COLO668 (cell line): ENCODE measurements at regions not wholly inside any gene's neighbourhood (a gene's known extent, or its start where the extent isn't known, plus 50 kb on each side); places are given as distances from the start of the nearest gene placed in this dataset.
"Not testable (repeated sequence)": the region's sequence is repeated elsewhere in the genome, so short reads cannot be mapped to it uniquely, and the experiment has no call there.

Source experiments
- DNase-seq: peaks from one replicate; lab custom pipeline; 2025; ENCODE audit not compliant: unreplicated experiment; lab: John Stamatoyannopoulos, UW

DNA sequence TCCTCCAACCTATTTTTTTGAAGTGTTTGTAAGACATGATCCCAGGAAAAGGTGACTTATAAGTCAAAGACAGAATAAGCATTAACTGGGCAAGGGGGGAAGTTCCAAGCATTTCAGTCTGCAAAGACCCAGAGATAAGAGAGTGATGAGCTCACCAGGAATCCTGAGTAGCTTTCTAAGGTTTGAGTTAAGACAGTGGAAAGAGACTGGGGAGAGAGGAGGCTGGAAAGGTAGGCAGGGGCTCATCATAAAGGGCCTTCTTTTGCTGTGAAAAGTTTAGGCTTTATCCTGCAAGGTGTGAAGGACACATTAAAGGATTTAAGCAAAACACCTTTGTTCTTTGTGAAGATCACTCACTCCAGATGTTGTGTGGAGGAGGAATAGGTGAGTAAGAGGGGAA is 438.8 kb downstream of the CHL1 start:
- DNase-seq, result no peak

DNA sequence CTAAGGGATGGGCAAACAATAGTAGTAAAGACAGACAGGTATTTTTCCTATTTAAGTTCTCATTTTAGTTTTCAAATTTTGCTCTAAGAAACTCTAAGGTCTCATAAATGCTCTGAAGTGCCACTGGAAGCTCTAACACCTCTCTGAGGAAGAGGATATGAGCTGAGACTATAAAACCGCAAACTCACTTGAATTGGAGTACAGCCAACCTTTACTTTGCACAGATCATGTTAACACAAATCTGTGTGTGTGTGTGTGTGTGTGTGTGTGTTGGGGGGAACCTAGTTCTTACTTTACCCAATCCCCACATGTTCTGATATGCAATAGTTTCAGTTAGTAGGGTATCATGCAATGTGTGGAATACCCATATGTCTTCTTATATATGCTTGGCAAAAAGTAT is 446.8 kb downstream of the CHL1 start:
- DNase-seq, result no peak

DNA sequence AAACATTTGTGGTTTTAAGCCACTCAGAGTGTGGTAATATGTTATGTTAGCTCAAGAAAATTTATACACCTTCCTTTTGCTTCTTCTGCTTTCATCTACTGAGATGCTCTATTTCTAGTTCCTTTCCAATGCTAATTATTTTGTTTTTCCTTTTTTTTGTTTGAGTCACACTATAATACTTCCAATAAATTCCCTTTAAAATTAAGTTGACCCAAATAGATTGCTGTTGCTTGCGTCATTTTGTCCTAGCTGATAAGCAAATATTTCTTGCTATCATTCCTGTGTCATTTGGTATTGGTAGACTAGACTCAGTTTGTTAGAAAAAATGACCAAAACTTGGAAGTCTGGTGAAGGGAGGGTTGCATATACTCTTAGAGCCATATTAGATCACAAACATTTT is 437.0 kb upstream of the CNTN6 start:
- DNase-seq, result no peak

DNA sequence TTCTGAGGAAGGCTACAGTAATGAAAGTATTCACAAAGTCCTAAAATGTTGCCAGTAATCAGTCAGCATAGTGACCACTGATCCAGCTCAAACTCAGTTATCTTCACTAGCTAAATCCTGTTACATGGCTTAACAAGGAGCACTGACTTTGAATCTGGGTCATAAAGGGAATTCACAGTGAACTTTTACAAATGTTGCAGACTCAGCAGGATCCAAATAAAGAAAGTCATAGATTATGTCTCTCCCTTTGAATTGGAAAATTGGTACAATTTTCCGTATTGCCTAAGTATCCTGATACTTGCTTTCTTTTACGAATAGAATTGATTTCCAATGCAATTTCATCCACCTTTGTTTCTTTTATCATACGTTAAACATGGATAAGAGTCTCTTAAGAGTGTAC is 431.5 kb upstream of the CNTN6 start:
- no peak for DNase-seq

DNA sequence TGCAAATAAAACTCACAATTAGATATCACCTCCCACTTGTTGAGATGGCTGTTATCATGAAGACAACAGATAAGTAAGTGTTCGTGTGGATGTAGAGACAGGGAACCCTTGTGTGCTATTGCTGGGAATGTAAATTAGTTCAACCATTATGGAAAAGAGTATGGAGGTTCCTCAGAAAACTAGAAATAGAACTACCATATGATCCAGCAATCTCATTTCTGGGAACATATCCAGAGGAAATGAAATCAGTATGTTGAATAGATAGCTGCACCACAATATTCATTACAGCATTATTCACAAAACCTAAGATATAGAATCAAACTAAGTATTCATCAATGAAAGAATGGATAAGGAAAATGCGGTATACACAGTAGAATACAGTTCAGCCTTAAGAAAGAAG is 418.7 kb upstream of the CNTN6 start:
- no peak for DNase-seq

DNA sequence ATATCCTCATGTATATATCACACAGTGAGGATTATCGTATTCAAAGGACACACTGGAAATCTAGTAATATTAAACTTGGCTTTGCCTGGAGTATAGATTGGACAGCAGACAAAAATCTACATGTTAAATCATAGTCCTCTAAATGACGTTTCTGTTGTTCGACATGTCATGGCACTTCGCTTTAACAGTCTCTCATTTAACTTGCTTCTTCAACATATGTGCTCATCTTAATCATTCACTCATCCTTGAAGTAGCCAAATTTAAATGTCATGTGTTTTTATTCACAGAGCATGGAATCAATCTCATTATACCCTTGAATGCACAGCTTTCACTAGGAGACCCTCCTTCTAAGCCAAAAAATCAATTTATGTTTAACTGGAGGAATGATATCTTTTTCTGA is 417.0 kb upstream of the CNTN6 start:
- no peak for DNase-seq

DNA sequence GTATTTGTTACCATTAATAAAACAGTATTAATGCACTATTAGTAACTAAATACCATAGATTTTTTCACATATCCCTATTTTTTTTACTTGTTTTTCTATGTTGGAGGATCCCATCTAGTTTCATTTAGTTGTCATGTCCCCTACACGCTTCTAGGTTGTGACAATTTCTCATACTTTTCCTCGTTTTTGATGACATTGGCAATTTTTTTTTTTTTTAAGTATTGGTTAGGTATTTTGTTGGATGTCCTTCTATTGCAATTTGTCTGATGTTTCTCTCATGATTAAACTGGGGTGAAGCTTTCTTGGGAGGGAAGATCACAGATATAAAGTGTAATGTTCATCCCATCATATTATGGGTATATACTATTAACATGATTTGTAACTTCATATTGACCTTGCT is 409.1 kb upstream of the CNTN6 start:
- no peak for DNase-seq

DNA sequence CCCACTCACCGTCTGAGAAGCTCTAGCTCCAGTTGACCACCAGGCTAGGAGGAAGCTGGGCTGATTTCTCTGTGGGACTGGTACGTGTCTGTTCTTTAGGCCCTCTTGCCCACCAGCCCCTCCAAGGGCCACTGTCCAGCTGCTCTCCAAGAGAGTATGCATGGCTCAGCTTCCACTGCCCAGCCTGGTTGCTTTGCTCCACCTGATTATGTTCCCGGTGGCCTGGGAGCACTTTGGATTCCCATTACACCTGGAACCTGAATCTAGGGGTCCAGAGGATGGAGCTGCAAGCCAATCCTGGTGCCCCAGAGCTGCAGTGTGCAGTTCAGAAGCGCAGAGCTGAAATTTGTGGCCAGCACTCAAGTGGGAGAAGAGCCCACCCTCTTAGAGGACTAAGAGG is 402.1 kb upstream of the CNTN6 start:
- no peak for DNase-seq

DNA sequence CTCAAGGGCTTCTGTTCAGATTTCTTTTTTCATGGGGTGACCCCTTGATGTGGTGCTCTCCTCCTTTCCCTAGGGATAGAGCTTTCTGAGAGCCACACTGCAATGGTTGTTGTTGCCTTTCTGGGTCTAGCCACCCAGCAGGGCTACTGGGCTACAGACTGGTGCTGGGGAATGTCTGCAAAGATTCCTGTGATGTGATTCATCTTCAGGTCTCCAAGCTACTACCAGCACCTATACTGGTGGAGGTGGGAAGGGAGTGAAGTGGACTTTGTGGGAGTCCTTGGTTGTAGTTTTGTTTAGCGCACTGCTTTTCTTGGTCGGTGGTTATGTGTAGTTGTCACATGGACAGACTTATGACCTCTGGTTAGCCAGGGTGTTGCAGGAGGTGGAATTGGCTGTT is 392.3 kb upstream of the CNTN6 start:
- DNase-seq, result no peak

DNA sequence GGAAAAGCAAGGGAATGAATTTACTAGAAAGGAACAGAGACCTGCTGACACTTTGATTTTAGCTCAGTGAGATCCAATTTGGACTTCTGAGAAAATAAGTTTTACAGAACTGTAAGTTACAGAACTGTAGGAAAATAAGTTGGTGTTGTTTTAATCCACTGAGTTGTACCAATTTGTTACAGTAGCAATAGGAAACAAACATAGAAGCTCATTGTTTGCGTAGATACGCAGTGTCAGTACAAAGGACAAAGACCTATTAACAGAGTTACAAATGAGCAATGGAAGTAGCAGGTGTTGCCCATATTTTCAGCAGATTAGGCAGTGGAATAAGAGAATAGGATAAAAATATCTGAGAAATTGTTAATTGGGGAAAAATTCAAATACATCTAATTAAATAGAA is 385.8 kb upstream of the CNTN6 start:
- DNase-seq, result no peak

DNA sequence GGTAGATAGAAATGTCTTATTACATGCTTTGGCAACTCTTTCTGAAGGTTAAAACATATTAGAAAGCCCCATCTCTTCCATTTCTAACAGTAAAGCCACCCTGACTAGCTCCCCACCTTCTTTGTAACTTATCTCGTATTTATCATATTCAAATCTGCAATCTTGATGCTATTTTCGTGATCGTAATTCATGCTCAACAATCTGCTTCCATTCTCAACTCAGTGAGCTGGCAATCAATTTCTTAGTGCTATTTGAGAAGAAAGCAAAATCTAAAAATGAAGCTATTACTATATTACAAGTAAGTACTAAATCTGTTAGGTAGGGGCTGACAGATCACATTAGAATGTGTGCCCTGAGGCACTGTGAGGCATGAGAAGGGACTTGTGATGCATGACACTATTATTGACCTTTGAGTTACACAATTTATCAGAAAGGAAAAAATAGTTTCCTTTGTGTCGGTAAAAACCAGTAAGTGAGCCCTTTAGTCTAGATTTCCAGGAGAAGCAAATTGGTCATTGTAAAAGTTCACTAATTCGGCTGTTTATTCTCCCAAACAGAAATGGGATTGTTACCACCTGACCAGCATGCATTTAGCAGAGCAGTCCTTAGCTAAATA is 379.7 kb upstream of the CNTN6 start:
- DNase-seq, result no peak

DNA sequence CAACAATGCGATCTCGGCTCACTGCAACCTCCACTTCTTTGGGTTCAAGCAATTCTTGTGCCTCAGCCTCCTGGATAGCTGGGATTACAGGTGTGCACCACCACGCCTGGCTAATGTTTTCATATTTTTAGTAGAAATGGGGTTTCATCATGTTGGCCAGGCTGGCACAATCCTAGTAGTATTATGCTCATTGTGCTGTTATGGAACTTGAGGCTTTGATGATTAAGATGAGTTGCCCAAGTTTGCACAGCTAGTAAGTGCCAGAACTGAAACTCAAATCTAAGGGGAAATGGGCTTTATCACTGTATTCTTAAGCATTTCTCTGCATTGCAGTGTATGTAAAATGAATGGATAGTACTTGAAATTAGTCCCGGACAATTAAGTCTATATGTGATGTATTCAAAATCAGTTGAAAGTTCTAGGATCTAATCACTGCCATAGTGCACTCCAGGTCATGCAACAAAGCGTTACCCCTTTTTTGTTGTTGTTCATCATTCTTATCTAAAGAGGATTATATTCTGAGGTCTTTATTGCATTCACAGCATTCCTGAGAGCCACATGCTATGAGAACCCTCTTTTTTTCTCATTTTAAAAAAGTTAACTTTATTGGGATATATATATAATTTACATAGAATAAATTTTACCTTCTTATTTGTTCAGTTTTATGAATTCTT is 378.7 kb upstream of the CNTN6 start:
- no peak for DNase-seq

DNA sequence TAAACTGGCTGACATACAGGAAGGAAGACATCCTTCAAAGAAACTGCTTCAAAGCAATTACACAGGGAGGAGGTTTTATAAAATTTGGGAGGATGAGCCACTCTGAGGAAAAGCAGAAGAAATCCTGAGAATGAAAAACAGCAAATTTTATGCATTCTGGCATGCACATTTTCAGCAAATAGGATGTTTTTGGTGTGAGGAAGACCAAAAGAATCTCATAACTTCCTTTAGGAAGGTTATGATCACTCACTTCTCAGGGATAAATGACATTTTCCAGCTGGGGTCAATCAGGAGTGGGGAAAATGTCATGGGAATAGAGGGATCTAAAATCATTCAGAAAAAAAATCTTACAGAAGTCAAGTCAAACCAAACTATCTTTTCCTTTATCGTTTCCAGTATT is 371.7 kb upstream of the CNTN6 start:
- DNase-seq, result no peak

DNA sequence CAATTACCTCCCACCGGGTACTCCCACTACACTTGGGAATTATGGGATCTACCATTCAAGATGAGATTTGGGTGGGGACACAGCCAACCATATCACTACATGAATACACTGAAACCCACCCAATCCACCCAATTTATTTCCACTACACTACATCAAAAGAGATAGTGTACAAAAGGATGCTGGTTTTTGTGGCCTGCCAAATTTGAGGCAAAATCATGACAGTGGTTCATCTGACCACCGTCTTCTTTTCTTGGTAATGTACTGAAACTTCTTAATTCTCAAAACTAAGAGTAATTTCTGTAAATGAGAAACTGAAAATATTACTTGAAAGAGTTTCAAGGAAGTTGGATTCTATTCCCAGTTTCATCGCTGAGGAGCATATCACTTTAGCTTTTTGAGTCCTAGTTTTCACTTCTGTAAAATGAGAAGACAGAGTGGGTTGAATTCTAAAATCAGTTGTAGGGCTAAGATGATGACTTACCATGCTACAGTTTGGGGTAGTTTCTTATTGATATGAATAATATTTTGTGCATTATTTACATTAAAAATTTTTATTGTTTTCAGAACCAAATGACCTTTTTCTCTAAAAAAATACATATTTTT is 360.4 kb upstream of the CNTN6 start:
- DNase-seq, result no peak

DNA sequence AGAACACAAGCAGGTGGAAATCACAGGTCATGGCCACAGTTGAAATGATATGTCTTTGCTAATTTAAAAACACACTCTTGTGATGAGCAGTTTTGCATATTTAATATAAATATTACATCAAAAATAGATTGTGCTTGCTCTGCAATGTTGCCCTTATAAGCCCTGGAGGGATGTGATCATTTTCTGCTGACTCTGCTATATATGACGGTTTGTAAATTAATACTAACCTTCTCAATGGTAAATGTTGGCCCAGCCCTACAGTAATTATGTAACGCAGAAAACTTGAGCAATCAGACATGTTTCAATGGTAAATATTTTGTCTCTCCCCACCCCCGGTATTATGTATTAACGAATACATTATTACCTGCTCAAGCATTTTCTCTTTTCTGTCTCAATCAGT is 359.5 kb upstream of the CNTN6 start:
- no peak for DNase-seq

DNA sequence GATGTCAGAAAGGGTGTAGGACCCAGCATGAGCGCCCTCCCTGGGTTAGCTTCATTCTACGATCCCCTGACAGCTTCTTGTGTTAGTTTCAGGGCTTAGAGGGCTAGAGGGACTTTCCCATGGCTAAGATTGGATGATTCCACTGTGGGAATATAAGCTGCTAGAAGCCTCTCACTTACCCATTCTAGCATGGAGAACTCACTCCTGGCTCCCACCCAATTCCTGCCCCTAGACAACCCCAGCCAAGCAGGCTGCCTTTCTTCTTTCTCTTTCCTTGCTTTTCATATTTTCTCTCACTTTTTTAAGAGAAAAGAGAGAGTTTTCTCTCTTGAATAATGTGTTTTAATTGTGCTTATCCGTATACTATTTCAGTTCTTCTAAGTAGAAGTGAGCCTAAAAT is 335.1 kb upstream of the CNTN6 start:
- DNase-seq, result no peak

DNA sequence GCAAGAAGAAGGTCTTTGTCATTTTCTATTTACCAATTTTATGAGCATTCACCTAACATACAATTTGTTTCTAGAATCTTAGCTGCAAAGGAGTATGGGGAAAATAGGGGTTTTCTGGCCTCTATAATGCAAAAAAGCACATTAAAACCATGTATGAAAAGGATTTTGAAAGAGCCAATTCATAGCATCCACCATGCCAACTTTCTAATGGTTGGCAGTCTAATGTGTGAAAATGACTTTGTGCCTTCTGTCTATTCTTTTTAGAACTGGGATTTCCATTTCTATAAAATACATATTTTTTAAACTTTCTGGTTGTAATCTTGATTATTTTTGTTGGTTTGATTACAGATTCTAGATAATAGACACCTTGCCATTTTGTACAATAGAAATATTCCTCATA is 333.7 kb upstream of the CNTN6 start:
- DNase-seq, result no peak

DNA sequence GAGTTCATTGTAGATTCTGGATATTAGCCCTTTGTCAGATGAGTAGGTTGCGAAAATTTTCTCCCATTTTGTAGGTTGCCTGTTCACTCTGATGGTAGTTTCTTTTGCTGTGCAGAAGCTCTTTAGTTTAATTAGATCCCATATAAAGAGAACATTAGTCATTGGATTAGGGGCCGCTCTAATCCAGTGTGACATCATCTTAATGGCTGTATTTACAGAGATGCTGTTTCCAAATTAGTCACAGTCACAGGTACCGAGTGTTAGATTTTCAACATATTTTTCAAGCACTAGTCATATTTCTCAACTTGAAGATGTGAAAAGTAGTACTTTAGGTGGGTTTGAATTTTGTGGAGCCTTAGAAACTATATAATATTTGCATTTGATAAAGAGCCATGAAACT is 319.4 kb upstream of the CNTN6 start:
- not testable (repeated sequence) for DNase-seq

DNA sequence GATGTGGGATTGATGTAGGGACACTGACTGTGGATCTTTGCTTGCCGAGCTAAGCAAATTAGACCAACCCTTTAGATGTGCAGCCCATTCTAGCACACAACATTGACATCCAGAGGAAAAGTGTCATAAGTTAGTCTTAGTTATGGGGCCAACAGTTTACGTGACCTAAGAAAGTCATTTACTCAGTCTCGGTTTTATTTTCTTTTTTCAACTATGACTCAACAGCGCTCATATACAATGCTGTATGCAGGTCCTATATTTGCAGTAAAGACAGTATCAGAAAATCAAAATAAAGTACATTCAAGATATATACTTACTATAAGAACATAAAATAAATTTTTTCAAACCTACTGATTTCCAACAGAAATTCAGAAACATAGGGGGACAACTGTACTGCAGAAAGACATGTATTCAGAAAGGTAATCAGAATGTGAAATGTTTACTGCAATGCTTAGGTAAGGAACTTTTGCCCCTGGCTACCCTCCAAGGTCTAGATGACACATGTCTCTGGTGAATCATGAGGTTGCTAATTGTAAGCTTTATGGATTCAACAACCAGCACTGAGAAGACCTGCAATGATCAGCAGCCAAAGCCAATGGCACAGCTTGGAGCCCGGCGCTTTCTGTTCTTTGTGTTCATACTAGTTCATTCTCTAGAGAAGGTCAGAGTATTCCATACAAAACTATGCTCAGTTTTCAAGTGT is 317.5 kb upstream of the CNTN6 start:
- no peak for DNase-seq

DNA sequence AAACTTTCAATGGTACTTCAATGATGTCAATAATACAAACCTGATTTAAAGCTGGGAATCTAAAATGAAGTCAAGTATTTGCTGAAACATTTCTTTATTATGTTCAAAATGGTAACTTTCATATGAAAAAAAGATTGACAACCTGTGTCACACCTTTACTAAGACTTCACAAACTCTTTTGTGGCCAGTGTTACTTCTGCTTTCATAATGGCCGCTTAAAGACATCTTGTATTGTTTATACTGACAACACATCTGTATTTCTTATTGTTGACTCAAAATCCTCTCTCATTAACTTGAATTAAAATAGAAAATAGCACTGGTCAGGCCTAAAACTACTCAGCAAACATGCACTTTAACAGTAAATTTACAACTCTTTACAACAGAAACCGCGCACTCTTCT is 312.3 kb upstream of the CNTN6 start:
- DNase-seq, result no peak

DNA sequence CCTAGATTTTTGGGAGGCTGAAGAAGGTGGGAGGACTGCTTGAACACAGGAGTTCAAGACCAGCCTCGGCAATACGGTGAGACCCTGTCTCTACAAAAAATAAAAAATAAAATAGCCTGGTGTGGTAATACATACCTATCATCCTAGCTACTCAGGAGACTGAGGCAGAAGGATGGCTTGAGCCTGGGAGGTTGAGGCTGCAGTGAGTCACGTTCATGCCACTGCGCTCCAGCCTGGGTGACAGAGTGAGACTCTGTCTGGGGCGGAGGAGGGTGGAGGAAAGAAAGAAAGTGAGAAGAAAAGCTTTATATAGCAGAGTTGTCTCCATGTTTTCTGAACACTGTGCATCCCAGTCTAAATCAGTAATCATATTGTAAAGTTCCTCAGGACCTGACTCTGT is 301.4 kb upstream of the CNTN6 start:
- DNase-seq, result no peak

DNA sequence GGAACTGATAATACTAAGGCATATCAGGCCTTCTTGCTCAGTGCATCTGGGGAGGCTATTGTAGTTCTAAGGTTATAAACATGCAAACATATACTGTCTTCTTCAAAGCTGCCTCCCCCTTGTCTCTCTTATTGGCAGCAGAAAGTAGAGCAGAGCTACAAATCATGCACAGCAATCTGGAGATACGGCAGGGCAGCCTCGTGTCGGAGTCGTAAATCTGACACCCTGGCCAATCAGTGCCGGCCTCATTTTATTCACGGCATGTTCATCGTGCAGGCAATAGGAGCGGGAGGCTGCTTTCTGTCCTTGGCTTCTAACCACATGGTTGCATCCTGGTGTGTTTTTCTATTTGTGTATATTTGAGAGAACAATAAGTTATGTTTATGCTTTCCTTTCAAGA is 300.2 kb upstream of the CNTN6 start:
- DNase-seq, result no peak
